ENCODE measurements at regions not wholly inside any gene's neighbourhood (a gene's known extent, or its start where the extent isn't known, plus 50 kb on each side); places are given as distances from the start of the nearest gene placed in this dataset.
"Not testable (repeated sequence)": the region's sequence is repeated elsewhere in the genome, so short reads cannot be mapped to it uniquely, and the experiment has no call there.

DNA sequence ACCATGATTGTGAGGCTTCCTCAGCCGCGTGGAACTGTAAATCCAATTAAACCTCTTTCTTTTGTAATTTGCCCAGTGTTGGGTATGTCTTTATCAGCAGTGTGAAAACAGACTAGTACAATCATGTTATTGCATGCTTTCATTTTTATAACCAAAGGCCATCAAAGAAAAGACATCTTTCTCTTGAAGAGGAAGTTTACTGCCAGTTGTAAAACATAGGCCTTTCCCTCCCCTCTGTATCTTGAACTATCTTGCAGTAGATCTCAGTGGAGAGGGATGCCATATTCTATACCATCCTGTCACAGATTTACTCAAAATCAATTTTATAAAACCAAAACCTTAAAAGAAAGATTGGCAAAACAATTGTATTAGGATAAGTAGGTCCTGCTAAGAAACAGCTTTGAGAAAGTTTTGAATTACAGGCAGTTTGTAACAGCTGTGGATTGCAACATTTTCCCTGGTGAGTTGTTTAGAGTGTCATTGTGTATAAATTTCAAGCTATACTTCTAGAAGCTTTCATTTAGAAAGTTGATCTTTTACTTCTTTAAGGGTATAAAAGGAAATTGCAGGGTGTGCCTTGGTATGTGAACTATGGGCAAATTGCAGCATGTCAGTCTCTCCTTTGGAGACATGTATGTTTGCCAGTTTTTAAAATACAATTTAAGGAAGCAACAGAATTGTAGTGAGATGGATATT lies 128.0 kb downstream of the ATP23 start:
- peak; percentile 23 to 25 for DNase-seq (ENCODE audit: low read depth in 2 of 2)

- no peak for DNase-seq (ENCODE audit: low read depth in 2 of 2)
These were observed 130.6 kb downstream of the ATP23 start for GRCh38 chr12:58071994-58072393.

DNA sequence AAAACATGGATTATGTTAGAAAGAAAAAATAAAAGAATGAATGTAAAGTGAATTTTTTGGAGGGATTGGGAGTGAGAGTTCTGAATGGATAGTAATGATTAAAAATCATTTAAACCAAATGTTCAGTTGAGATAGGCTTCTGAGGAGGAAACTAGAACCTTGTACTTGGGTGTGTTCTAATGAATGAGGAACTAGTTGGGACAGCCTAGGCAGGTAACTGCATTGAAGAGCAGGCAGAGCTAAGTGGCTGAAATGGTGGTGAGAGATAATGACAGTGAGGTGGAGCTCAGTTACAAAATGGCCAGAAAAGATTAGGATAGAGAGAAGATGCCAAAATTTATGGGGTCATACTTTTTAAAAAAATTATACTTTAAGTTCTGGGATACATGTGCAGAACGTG lies 132.9 kb downstream of the ATP23 start:
- no peak for DNase-seq (ENCODE audit: low read depth in 2 of 2)

- DNase-seq (ENCODE audit: low read depth in 2 of 2): no peak
These were observed 138.4 kb downstream of the ATP23 start for GRCh38 chr12:58079806-58080205.

DNA sequence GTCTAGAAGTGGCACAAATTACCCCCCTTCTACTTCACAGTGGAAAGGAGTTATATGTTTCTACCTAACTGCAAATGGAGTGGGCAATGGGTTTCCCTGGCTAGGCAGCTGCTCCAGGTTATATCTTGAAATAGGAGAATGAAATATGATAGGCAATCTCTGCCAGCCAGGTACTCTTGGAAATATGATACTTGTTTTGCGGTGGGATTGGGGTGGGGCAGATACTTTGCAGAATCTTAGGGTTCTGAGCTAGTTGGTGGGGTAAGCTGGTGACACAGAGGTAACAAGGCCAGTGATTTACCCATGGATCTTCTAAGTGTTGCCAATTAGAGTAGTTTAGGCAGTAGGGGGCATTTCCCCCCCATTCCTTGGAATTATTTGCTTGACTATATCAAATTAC lies 140.1 kb downstream of the ATP23 start:
- no peak for DNase-seq (ENCODE audit: low read depth in 2 of 2)

DNA sequence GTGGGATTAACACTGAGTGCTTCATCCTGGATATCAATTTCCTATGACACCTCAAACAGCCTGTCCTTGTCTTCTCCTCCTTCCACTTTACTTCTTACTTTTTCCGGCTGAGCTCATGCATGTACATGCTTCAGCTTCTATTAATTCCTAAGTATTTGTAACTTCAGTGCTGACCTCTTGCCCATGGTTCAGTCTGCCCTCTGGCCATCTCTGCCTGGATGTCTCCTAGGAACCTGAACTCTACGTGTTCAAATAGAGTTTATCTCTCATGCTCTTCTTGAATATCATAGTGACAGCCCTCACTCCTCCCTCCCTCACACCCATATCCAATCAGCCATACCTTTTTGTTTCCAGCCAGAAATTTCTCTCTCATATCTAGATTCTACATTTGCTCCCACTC lies 141.6 kb downstream of the ATP23 start:
- DNase-seq (ENCODE audit: low read depth in 2 of 2): no peak

- DNase-seq (ENCODE audit: low read depth in 2 of 2): no peak
These were observed 144.6 kb downstream of the ATP23 start for GRCh38 chr12:58086006-58086405.

DNA sequence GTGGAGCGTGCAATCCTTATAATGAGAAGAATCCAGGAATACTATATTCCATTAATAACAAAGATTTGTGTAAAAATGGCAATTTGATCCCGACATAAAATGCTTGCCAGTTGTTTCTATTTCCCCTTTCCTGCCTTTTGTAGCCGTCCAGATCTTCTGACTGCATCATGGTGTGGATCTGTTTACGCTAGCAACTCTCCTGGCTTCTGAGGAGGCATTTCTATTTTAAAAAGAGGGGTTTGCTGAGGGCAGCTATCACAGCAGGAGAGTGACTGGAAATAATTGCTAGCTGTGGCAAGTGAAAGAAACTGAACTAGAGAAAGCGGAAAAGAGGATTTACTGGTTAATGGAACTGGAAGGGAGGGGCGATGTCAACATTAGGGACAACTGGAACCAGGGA lies 145.6 kb downstream of the ATP23 start:
- DNase-seq (ENCODE audit: low read depth in 2 of 2): no peak

DNA sequence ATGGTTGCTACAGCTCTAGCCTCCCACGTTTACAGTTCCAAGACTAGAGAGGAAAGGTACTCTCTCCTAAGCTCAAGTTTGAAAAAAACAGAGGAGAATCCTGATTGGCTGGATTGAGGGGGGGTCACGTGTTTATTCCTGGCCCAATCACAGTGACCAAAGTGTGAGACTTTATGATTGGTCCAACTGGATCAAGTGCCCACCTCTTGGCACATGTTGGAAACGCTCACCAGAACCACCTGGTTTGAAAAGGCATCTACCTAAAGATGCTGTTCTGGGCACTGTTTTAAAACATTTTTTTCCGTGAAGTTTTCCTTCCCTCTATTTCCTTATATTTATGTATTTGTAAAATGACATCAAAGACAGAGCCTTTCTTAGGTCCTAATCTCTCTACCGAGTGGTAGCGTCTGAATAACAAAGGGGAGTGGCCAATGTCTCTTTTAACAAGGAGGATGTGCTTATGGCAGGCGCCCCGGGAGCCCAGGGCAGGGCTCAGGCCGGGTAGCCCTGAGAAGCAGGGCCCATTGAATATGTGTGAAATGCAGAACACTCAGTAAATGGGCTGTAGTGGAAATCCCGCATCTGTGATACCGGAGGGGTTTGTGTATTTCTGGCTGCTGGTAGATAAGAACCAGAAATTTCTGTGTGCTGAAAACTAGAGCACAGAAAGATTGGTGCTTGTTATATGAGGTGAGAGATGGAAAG lies 146.2 kb downstream of the ATP23 start:
- no peak for DNase-seq (ENCODE audit: low read depth in 2 of 2)

- no peak for DNase-seq (ENCODE audit: low read depth in 2 of 2)
These were observed 148.2 kb downstream of the ATP23 start for GRCh38 chr12:58089588-58089987.

GRCh38 chr12:58090685-58091084 lies 149.3 kb downstream of the ATP23 start:
- no peak for DNase-seq (ENCODE audit: low read depth in 2 of 2)

DNA sequence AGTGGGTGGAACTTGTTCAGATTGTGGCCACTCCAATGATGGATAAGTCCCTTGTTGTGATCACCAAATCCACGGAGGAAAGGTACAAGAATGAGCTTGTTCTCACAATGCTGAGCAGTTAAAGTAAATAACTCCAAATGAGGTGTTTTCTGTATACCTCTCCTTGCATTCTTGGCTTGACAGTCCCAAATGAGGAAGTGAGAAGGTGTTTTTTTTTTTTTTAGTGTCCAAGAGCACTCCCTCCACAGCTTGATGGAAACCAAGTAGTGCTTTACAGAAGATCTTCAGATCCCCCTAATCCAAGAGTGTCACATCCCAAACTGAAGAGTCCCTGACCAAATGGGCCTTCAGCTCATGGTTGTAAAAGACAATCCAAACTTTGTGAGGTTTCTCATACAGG lies 153.6 kb downstream of the ATP23 start:
- no peak for DNase-seq (ENCODE audit: low read depth in 2 of 2)

DNA sequence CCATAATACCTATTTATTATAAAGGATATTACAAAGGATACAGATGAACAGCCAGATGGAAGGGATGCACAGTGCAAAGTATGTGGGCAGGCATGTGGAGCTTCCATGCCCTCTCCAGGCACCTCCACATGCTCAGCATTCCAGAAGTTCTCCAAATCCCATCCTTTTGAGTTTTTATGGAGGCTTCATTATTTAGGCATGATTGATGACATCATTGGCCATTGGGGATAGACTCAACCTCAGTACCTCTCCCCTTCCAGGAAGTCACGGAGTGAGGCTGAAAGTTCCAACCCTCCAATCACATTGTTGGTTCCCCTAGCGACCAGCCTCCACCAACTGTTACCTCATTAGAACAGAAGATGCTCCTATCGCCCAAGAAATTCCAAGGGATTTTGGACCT lies 156.4 kb downstream of the ATP23 start:
- DNase-seq (ENCODE audit: low read depth in 2 of 2): no peak

GRCh38 chr12:58099476-58099875 lies 158.1 kb downstream of the ATP23 start:
- no peak for DNase-seq (ENCODE audit: low read depth in 2 of 2)

- no peak for DNase-seq (ENCODE audit: low read depth in 2 of 2)
These were observed 163.0 kb downstream of the ATP23 start for GRCh38 chr12:58104351-58104755.

DNA sequence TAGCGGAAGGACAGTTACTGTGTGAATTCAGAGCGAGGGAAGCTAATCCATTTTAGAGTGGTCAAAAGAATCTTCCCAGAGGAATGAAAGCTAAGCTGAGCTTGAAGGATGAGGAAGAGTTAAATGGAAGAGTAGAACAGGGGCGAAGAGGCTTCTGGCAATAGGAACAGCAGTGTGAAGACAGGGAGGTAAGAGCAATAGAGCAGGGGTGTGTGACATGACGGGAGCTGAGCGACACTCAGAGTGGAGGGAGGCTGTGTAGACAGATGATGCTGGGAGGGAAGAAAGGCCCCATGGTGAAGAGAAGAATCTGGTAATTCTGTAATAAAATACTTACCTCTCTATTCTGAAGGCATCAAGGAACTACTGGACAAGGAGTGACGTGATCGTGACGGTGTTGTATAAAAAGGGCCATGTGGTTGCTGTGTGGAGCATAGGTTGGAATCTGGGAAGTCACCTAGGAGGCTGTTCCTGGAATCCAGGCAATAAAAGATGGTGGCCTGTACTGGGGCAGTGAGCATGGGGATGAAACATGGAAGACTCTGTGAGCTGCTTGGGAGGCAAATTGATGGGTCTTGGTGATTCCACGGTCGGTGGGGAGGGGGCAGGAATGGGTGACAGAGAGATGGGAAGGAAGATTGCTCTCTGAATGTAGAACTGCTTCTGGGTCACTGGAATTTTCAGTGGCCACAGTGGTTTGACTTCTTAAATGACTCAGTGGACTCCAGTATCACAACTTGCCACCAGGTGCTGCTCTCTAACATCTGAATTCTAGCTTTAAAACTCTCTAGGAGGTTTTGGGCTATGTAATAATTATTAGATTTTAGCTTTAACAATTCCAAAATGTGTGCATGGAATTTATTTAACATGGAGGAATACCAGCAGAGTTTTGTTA lies 164.1 kb downstream of the ATP23 start:
- no peak for DNase-seq (ENCODE audit: low read depth in 2 of 2)

DNA sequence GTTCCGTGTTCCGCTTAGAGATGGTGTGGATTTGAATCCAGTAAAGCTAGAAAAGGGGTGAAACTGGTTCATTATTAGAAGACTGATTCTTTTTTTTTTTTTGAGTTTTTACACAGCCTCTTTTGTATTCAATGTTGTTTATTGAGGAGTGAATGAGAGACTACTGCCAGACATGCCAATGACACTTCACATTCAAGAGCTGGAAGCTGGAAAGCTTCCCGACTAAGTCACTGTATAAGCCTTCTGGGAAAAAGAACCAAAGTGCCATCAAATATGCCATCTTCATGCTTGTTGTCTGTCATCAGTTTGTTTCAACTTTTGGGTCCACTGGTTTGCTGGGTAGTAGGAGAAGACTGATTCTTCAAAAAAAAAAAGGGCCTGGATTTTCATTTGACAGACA lies 164.8 kb downstream of the ATP23 start:
- no peak for DNase-seq (ENCODE audit: low read depth in 2 of 2)

GRCh38 chr12:58117201-58117600 lies 175.8 kb downstream of the ATP23 start:
- DNase-seq (ENCODE audit: low read depth in 2 of 2): no peak

DNA sequence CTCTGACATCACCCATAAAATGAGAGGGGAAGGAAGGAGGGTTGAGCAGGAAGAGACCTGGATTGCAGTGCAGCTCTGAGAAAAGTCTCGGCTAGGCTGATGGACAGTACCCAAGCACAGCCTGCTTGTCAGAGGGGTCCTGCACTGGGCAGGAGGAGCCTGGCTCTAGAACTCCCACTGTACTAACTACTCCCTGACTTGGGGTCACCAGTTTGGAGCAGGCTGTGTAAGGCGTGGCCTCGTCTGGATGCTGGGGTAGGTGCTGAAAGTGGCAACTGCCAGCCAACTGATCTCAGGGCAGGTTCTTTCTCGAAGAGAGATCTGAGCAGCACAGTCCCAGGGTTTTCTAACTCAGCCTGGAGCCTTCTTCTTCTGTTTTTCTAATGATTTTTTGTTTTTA lies 176.3 kb downstream of the ATP23 start:
- no peak for DNase-seq (ENCODE audit: low read depth in 2 of 2)

DNA sequence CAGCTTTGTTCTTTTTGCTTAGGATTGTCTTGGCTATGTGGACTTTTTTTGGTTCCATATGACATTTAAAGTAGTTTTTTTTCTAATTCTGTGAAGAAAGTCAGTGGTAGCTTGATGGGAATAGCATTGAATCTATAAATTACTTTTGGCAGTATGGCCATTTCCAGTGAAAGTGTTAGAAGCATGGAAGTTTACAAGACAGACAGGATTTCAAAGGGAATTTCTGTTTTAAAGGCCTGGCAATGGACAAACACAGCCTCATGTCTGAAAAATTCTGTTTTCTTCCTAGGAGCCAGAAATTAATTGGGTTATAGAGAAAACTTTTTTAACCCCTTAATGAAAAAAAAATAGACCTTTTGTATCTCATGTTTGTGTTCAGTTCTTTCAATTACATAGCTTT lies 184.4 kb downstream of the ATP23 start:
- DNase-seq (ENCODE audit: low read depth in 2 of 2): not testable (repeated sequence)

DNA sequence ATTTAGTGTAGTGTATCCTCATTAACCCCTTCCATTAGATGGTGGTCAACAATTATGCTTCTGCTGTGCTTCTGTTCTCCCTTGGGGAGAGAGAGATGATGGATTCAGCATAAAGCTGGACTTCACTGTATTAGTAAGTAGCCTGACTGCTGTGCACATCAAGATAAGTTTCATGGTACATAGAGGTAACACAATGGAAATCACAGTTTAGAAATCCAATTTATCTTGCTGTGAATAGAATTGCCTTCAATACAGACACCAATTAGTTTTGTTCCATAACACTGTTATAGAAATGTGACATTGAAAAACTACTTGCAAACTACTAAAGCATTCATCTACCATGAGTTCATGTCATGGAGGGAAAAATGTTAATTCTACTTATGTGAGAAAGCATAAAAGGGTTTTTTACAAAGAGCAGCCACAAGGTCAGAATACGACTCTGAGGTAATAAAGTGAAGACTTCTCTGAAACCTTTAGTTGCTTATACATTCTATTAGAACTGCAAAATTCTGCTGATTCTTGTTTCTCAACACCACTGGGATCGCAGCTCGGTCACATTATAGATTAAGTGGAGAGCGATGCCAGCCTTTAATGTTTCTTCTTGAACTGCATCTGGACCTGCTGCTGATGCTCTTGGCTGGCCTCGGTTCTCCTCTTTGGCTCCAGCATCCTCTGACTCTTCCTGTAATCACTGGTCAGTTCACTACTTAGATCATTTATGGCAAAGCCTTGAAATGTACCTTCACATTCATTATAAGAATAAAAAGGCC lies 190.8 kb downstream of the ATP23 start:
- no peak for DNase-seq (ENCODE audit: low read depth in 2 of 2)

GRCh38 chr12:58138424-58138823 lies 197.1 kb downstream of the ATP23 start:
- DNase-seq (ENCODE audit: low read depth in 2 of 2): no peak

Data from fibroblast of skin of left quadriceps (primary cell).